Bronchial epithelial cell (primary cell): ENCODE measurements at regions not wholly inside any gene's neighbourhood (a gene's known extent, or its start where the extent isn't known, plus 50 kb on each side); places are given as distances from the start of the nearest gene placed in this dataset.

Source experiments
- DNase-seq: peaks from one replicate; pipeline ENCODE4 v3.0.0-alpha.2; 2010; ENCODE audit warnings: low read depth
- FAIRE-seq: peaks from 2 replicates; lab custom pipeline; 2011; peaks lifted over from hg19 to GRCh38; lab: Jason Lieb, UNC
- H3K27me3 ChIP-seq: 2 replicates; pipeline ENCODE4 v1.5.1; 2011; ENCODE audit warnings: low read length; ENCODE audit not compliant: control insufficient read depth, insufficient read depth
- H3K36me3 ChIP-seq: 2 replicates; pipeline ENCODE4 v1.5.1; 2011; ENCODE audit warnings: low read length; ENCODE audit not compliant: control insufficient read depth, insufficient read depth
- H3K4me3 ChIP-seq: 2 replicates; pipeline ENCODE4 v1.5.1; 2011; ENCODE audit warnings: mild to moderate bottlenecking, low read depth, low read length, control low read depth
- TF ChIP-seq, protein P1 (sequence below): IDR thresholded peaks from 2 replicates; pipeline ENCODE4 v1.5.1; 2011; ENCODE audit warnings: mild to moderate bottlenecking, moderate library complexity, low read length, control low read depth, inconsistent platforms; ENCODE audit not compliant: insufficient read depth, severe bottlenecking

DNA sequence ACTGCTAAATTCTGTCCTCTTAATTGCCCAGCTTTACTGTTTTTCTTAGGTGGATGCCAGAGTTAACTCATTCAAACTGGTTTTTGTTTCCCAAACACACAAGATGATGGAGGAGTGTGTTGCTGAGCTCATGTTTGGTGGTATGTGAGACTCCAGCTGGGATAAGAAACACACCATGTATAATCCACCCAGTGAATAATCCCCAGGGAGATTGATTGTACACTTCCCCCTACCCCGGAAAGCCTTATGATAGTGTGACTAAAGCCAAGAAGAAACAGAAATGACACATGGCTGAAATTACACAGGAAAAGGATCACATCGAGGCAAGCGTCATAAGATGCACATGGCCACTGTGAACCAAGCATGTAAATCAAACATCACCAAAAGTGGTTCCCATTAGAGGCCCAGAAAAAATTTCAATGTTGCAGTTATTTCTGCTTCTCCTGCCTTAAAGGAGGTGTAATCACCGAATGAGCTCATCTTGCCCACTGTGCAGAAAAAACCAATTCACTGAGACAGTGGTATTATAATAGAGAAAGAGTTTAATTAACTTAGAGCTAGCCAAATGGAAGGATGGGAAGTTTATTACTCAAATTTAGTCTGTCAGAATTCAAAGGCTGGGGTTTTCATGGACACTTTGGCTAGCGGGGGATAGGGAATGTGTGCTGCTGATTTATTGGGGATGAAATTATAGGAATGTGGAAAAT, 56.7 kb upstream of the MAGI1 start:
- H3K4me3 ChIP-seq: no peak overlapping the region
- no peak for DNase-seq
- no peaks in the 10 kb centered on the region for H3K27me3 ChIP-seq
- TF ChIP-seq, protein P1, sequence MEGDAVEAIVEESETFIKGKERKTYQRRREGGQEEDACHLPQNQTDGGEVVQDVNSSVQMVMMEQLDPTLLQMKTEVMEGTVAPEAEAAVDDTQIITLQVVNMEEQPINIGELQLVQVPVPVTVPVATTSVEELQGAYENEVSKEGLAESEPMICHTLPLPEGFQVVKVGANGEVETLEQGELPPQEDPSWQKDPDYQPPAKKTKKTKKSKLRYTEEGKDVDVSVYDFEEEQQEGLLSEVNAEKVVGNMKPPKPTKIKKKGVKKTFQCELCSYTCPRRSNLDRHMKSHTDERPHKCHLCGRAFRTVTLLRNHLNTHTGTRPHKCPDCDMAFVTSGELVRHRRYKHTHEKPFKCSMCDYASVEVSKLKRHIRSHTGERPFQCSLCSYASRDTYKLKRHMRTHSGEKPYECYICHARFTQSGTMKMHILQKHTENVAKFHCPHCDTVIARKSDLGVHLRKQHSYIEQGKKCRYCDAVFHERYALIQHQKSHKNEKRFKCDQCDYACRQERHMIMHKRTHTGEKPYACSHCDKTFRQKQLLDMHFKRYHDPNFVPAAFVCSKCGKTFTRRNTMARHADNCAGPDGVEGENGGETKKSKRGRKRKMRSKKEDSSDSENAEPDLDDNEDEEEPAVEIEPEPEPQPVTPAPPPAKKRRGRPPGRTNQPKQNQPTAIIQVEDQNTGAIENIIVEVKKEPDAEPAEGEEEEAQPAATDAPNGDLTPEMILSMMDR: no peak
- no peaks in the 10 kb centered on the region for H3K36me3 ChIP-seq
- no peak for FAIRE-seq

DNA sequence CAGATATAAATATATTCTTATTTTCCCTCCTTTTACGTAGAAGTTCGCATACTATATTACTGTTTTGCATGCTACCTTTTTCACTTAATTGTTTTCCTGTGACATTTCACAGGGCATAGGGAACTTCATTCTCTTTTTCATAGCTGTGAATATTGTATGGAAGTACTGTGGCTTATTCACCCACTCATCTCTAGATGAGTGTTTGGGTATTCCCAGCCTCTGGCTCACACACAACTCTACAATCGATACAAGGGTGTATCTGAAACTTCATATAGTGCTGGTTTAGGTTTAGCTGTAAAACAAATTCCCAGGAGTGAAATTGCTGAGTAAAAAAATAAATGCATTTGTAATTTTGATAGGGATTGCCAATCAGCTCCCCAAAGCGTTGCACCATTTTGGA, 55.3 kb upstream of the MAGI1 start:
- no peaks in the 10 kb centered on the region for H3K27me3 ChIP-seq
- no peak for FAIRE-seq
- TF ChIP-seq, protein P1: no peak

DNA sequence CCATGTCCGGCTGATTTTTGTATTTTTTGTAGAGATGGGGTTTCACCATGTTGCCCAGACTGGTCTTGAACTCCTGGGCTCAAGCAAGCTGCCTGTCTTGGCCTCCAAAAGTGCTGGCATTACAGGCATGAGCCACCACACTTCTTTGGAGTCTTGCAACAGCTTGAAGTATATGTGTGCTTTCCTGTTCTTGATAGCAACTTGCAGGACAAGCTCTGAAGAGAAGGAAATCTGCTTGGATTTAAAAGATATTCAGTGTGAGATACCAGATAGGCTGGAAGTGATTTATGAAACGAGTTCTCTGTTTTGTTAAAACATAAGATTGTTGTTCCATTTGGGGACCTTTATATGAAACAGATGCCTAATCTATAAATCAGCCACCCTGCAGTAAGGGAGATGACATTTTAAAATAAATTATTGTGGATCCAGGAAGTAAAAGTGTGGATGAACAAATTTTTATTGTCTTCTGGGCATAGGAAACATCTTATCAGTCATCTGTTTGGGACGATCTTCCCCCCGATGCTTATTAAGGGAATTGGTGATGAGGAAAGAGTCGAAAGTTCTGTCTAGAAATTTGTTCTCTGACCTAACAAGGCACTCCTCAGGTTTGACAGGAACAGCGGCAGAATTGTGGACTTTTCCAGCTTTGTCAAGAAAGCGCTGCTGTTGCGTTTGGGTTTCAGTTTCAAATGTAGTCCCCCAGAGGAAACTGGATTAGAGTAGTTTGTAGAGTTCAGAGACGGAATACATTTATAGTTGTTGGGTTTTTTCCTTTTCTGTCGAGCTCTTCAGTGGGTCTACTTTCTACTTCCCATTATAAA, 53.7 kb upstream of the MAGI1 start:
- Histone ChIP-seq H3K4me3 (no peak overlapping the region), H3K36me3 (no peaks in the 10 kb centered on the region), H3K27me3 (no peaks in the 10 kb centered on the region)
- no peak for FAIRE-seq
- TF ChIP-seq, protein P1: no peak
- DNase-seq: no peak

More for the DNA sequence above, 55.3 kb upstream of the MAGI1 start:
- no peak for DNase-seq
- no peaks in the 10 kb centered on the region for H3K36me3 ChIP-seq
- no peak overlapping the region for H3K4me3 ChIP-seq
